Endothelial cell of umbilical vein (primary cell): ENCODE measurements at regions not wholly inside any gene's neighbourhood (a gene's known extent, or its start where the extent isn't known, plus 50 kb on each side); places are given as distances from the start of the nearest gene placed in this dataset.

Experiments
- BruUV-seq: library from RNA; stranded (reverse); fragments of 400-500 nt; replicated peaks from 2 replicates; lab custom pipeline; 2021; lab: Mats Ljungman, UMichigan
- CTCF ChIA-PET: fragments of 300-600, 350-600 bp; sonication (Branson Sonifier 250); formaldehyde crosslinking; loops from one replicate; lab custom pipeline; 2021; ENCODE audit warnings: antibody characterized with exemption, inconsistent platforms; lab: Charles Lee
- POLR2A ChIA-PET: fragments of 300-600, 350-600 bp; sonication (Branson Sonifier 250); formaldehyde crosslinking; loops from one replicate; lab custom pipeline; 2021; ENCODE audit warnings: antibody characterized with exemption, inconsistent platforms; lab: Charles Lee
- DNase-seq: peaks from one replicate; pipeline ENCODE4 v3.0.0-alpha.2; 2011; ENCODE audit warnings: low read depth, low spot score
- FAIRE-seq: peaks from 2 replicates; lab custom pipeline; 2011; peaks lifted over from hg19 to GRCh38; lab: Jason Lieb, UNC
- H2AFZ ChIP-seq: 2 replicates; pipeline ENCODE4 v1.6.0; 2012; ENCODE audit warnings: low read depth, low read length, control low read depth, inconsistent platforms
- H3K27ac ChIP-seq: 2 replicates; pipeline ENCODE4 v1.5.1; 2011; ENCODE audit warnings: low read depth, mild to moderate bottlenecking, control low read depth, low read length, moderate library complexity; ENCODE audit not compliant: insufficient read depth
- H3K27me3 ChIP-seq, 2 experiments: 2 replicates each; pipeline versions ENCODE4 v1.6.0 to v1.6.1; 2011; ENCODE audit warnings: low read length in 2 of 2, mixed read lengths in 1 of 2; ENCODE audit not compliant: control insufficient read depth in 2 of 2, insufficient read depth in 2 of 2
- H3K36me3 ChIP-seq, 2 experiments: 2 replicates in 1 of 2; 3 replicates in 1 of 2; pipeline ENCODE4 v1.5.1; 2011; ENCODE audit warnings: low read length in 2 of 2, mild to moderate bottlenecking in 1 of 2, moderate library complexity in 1 of 2; ENCODE audit not compliant: control insufficient read depth in 2 of 2, insufficient read depth in 2 of 2; ENCODE audit errors: extremely low read depth in 1 of 2
- H3K4me1 ChIP-seq: 3 replicates; pipeline ENCODE4 v1.5.1; 2011; ENCODE audit warnings: mild to moderate bottlenecking, low read length; ENCODE audit not compliant: control insufficient read depth, insufficient read depth; ENCODE audit errors: extremely low read depth
- H3K4me2 ChIP-seq: 2 replicates; pipeline ENCODE4 v1.6.1; 2011; ENCODE audit warnings: low read length, control low read depth, mixed read lengths; ENCODE audit not compliant: insufficient read depth
- H3K4me3 ChIP-seq, 3 experiments: fragments of 200-600 bp in 1 of 3; sonication (generic), shearing (Covaris generic) in 1 of 3; replicated peaks in 1 of 3; 2 replicates each; pipeline ENCODE4 v1.5.1; 2011 to 2016; ENCODE audit warnings: control low read depth in 3 of 3, low read length in 3 of 3, mild to moderate bottlenecking in 2 of 3, inconsistent platforms in 1 of 3, low read depth in 1 of 3, moderate library complexity in 1 of 3; ENCODE audit not compliant: insufficient read depth in 1 of 3
- H3K79me2 ChIP-seq: 2 replicates; pipeline ENCODE4 v1.6.0; 2012; ENCODE audit warnings: low read length, inconsistent platforms; ENCODE audit not compliant: control insufficient read depth, insufficient read depth
- H3K9ac ChIP-seq: replicated peaks from 2 replicates; pipeline ENCODE3; 2011; ENCODE audit warnings: low read length, control low read depth; ENCODE audit not compliant: insufficient read depth; ENCODE audit errors: extremely low read depth
- H3K9me1 ChIP-seq: replicated peaks from 3 replicates; pipeline ENCODE4 v1.6.0; 2011; ENCODE audit warnings: mild to moderate bottlenecking, low read length; ENCODE audit not compliant: control insufficient read depth, insufficient read depth; ENCODE audit errors: extremely low read depth
- H3K9me3 ChIP-seq: replicated peaks from 2 replicates; pipeline ENCODE4 v1.5.1; 2012; ENCODE audit warnings: low read length, inconsistent platforms; ENCODE audit not compliant: control insufficient read depth, insufficient read depth
- H4K20me1 ChIP-seq: replicated peaks from 2 replicates; pipeline ENCODE3; 2011; ENCODE audit warnings: mild to moderate bottlenecking, low read length; ENCODE audit not compliant: control insufficient read depth, insufficient read depth; ENCODE audit errors: extremely low read depth
- CTCF ChIP-seq, 2 donors: IDR thresholded peaks; 1 replicate in 1 of 2; 2 replicates in 1 of 2; pipeline ENCODE4 v1.5.1; 2011; ENCODE audit warnings: low read length in 2 of 2, mild to moderate bottlenecking in 2 of 2, moderate library complexity in 2 of 2, control low read depth in 1 of 2, inconsistent platforms in 1 of 2, low read depth in 1 of 2; ENCODE audit not compliant: insufficient read depth in 1 of 2; ENCODE audit errors: extremely low read depth in 1 of 2
- EZH2 ChIP-seq: IDR thresholded peaks from 2 replicates; pipeline ENCODE4 v1.6.1; 2012; ENCODE audit warnings: borderline replicate concordance, low read depth, mild to moderate bottlenecking, moderate library complexity, low read length, inconsistent platforms; ENCODE audit not compliant: severe bottlenecking
- FOS ChIP-seq: IDR thresholded peaks from 2 replicates; pipeline ENCODE4 v1.6.1; 2011; ENCODE audit warnings: mild to moderate bottlenecking, low read length, moderate library complexity, borderline replicate concordance; ENCODE audit not compliant: insufficient read depth
- GATA2 ChIP-seq: IDR thresholded peaks from 2 replicates; pipeline ENCODE4 v1.7.0; 2011; ENCODE audit warnings: low read depth, mild to moderate bottlenecking, moderate library complexity, mixed read lengths, low read length; ENCODE audit not compliant: insufficient read length, insufficient read depth
- JUN ChIP-seq: IDR thresholded peaks from 2 replicates; pipeline ENCODE4 v1.6.1; 2011; ENCODE audit warnings: borderline replicate concordance, low read depth; ENCODE audit not compliant: insufficient read length, insufficient read depth
- MAX ChIP-seq: IDR thresholded peaks from 2 replicates; pipeline ENCODE4 v1.6.1; 2011; ENCODE audit not compliant: insufficient read depth, insufficient read length
- MYC ChIP-seq: IDR thresholded peaks from one replicate; pipeline ENCODE4 v1.6.1; 2011; ENCODE audit warnings: mild to moderate bottlenecking, low read depth, low read length
- POLR2A ChIP-seq: IDR thresholded peaks from 2 replicates; pipeline ENCODE4 v1.6.1; 2012; ENCODE audit warnings: low read depth, mild to moderate bottlenecking, control low read depth, low read length
- POLR2AphosphoS5 ChIP-seq: IDR thresholded peaks from 2 replicates; pipeline ENCODE4 v1.6.1; 2012; ENCODE audit warnings: low read depth, mild to moderate bottlenecking, control low read depth, low read length, moderate library complexity; ENCODE audit not compliant: insufficient read depth
- dilution Hi-C: fragments of 300-500 bp; cut with MboI; formaldehyde crosslinking; loops from one replicate; pipeline ENCODE4 v1.15.0; 2019; ENCODE audit warnings: low sequenced_read_pairs; ENCODE audit not compliant: extremely low pct_ligation_motif_present
- intact Hi-C: fragments of 100-400 bp; cut with micrococcal nuclease; formaldehyde crosslinking; loops from one replicate; pipeline ENCODE4 v1.10.0; 2022

GRCh38 chr6:130296854-130297253, 69.0 kb upstream of the TMEM200A start:
- Histone ChIP-seq H2AFZ (no peak overlapping the region), H4K20me1 (no peaks in the 10 kb centered on the region), H3K36me3 (no peaks in the 10 kb centered on the region), H3K4me2 (no peak overlapping the region), H3K27me3 (no peaks in the 10 kb centered on the region), H3K4me3 (no peak overlapping the region), H3K9me3 (no peaks in the 10 kb centered on the region), H3K27ac (no peak overlapping the region), H3K9me1 (no peaks in the 10 kb centered on the region), H3K9ac (no peak overlapping the region), H3K4me1 (no peaks in the 10 kb centered on the region), H3K79me2 (no peaks in the 10 kb centered on the region)
- ChIA-PET CTCF (interaction anchor here (1.0 kb wide), 1 partner anchor 452 kb away, joined by 3 read pairs; no protein-coding TSS in a partner anchor), POLR2A (no interaction called here)
- FAIRE-seq, result no peak
- dilution Hi-C loops, result no loop called here
- BruUV-seq, result no TSS peak
- intact Hi-C loops, result no loop called here
- TF ChIP-seq POLR2AphosphoS5 (no peak), MYC (no peak), MAX (no peak), GATA2 (no peak), EZH2 (no peak), FOS (no peak), CTCF (IDR thresholded peaks at IDR 0.05; ENCODE audit: extremely low read depth in 1 of 2, insufficient read depth in 1 of 2, low read depth in 1 of 2, low read length in 2 of 2) (no peak), POLR2A (no peak), JUN (no peak)
- DNase-seq, result no peak
